ENCODE measurements at regions not wholly inside any gene's neighbourhood (a gene's known extent, or its start where the extent isn't known, plus 50 kb on each side); places are given as distances from the start of the nearest gene placed in this dataset.
A peak's percentile ranks its signal among the peaks of the same experiment; 100 is the strongest.

DNA sequence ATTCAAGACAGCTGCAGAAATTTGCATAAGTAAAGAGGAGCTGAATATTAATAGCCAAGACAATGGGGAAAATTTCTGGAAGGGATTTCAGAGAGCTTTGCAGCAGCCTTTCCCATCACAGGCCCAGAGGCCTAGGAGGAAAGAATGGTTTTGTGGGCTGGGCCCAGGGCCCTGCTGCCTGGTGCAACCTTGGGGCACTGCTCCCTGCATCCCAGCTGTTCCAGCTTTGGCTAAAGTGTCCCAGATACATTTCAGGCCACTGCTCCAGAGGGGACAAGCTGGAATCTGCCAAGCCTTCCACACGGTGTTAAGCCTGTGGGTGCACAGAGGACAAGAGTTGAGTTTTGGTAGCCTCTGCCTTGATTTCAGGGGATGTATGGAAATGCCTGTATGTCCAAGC, 185.6 kb upstream of the SFRP2 start:
- no peak for DNase-seq

DNA sequence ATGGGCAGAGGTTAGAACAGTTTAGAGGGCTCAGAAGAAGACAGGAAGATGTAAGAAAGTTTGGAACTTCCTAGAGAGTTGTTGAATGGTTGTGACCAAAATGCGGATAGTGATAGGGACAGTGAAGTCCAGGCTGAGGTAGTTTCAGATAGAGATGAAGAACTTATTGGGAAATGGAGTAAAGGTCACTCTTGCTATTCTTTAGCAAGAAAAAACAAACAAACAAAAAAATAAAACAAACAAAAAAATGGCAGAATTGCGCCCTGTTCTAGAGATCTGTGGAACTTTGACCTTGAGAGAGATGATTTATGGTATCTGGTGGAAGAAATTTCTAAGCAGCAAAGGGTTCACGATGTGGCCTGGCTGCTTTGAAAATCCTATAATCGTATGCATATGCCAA, 185.1 kb upstream of the SFRP2 start:
- DNase-seq: no peak

DNA sequence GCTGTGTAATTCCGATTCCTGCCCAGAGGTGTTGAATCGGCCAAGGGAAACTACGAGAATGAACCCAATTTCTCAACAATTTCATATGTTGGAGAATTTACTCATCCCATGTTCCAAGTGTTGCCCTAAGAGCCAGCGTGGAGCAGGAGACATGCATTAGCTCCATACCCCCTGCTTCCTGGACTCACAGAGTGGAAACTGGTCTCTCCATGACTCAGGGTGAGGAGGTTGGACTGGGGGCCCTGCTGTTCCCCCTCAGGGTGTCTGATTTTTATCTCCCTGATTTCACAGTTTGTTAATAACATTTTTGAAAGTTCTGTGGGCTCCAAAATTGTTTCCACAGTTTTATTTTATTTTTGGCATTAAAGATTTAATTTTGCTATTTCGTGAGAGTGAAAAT, 183.0 kb upstream of the SFRP2 start:
- no peak for DNase-seq

DNA sequence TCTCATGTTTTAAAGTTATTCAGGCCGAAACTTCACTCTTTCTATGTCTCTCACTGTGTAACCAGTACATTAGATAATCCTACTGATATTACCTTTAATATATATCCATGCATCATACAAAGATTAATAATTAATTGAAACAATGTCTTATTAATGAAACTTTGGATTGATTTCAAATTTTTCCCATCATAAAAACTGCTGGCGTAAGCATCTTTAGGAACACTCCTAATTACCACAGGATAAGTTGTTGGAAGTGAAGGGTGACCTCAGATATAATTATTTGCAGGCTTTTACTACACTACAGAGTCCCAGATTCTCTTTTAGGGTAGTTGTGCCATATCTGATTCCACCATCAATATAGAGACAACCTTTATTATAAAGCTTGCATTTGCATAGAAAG, 181.3 kb upstream of the SFRP2 start:
- no peak for DNase-seq

DNA sequence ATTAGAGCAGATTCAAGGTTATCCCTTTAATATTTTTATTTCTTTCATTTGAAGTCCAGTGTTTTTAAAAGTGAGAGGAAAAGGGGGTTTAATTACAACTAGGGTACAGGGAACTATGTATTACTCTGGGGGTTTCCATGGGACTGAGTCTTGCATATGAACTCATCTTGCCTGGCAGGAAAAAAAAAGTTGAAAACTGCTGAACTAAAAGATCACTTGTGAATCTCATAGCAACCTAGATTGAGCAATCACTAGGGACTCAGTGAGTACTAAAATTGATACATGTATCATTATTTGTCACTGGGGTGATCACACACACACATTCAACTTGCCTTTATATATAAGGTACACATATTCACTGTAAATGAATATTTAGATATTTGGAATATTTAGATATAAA, 180.7 kb upstream of the SFRP2 start:
- no peak for DNase-seq

GRCh38 chr4:153966641-153967040, 177.8 kb upstream of the SFRP2 start:
- no peak for DNase-seq

GRCh38 chr4:153963216-153963615, 174.3 kb upstream of the SFRP2 start:
- no peak for DNase-seq

DNA sequence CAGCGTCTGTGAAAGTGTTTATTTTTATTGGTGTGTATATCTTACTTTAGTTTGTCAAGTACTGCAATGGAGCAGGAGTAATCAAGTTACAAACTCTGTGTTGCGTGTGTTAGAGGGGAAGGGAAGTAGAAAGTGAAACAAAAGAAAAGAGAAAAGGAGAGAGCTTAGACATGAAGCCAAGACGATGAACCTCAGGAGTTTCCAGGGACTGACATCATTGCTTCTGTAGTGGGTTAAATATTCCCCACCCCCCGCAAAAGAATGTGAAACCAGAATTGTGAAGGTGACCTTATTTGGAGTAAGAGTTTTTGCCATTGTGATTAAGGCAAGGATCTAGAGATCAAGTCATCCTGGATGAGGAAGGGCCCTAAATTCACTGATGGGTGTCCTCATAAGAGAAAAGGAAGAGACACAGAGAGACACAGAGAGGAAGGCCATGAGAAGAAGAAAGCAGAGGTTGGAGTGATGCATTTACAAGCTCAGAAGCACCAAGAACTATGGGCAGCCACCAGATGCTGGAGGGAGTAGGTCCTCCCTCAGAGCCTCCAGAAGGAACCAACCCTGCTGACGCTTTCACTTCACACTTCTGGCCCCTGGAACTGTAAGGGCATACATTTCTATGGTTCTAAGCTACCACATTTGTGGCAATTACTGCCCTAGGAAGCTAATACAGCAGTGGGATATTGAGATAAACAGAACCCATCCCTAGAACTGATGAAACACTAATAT, 173.6 kb upstream of the SFRP2 start:
- DNase-seq: no peak

GRCh38 chr4:153955327-153955726, 166.4 kb upstream of the SFRP2 start:
- no peak for DNase-seq

DNA sequence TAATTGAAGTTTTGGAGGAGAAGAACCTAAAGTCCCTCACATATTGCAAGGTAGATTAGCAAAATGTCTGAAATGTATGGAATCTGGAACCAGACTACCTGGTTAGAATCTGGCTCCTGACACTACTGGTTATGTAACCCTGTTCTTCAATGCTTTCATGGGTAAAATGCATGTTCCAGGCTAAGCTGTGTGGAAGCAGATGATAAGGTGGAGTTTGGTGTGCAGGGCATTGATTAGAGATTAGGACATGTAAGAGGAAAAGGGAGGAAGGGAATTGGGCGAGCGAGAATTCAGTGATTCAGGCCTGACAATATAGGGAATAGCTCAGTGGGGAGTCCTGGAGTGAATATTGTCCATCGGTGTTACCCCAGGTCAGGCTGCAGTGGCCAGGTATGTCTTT, 165.8 kb upstream of the SFRP2 start:
- no peak for DNase-seq

DNA sequence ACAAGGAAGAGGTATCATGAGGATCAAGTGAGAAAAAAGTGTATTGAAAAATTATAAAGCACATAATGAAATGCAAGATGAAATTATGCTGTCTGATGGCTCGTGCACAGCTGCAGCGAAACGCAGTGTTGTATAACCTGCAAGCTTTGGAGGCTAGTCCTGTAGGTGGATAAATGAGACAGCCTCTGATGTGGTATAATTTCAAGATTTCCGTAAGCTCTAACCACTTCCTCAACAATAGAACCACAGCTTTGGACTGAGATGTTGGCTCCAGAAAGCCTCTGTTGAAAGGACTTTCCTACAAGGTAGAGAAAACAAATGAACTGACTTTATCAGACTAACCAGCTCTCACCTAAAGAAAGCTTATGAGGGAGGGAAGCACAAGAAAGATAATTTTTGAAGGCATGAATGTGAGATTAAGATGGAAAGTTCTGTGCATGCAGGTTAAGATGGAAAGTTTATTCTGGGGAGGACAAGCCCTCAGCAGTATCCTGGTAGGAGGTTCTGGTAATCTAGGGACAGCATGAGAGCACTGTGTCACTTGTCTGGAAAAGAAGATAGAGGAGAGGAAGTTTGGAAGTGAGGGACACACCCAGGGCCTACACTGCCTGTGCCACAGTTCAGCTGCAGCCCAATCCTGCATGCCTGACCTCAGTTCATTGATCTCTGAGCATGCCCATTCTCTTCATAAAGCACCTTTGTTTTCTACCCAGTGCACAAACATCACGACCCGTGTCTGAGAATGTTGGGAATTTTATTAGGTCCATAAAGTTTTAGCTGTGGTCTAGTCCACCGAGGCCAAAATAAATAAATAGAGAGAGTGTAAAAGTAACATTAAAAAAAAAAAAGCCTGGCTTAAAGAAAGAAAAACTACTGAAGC, 161.5 kb upstream of the SFRP2 start:
- DNase-seq: peak; percentile 56

- no peak for DNase-seq
These were observed 159.2 kb upstream of the SFRP2 start for GRCh38 chr4:153948041-153948440.

GRCh38 chr4:153947124-153947523, 158.2 kb upstream of the SFRP2 start:
- DNase-seq: no peak

DNA sequence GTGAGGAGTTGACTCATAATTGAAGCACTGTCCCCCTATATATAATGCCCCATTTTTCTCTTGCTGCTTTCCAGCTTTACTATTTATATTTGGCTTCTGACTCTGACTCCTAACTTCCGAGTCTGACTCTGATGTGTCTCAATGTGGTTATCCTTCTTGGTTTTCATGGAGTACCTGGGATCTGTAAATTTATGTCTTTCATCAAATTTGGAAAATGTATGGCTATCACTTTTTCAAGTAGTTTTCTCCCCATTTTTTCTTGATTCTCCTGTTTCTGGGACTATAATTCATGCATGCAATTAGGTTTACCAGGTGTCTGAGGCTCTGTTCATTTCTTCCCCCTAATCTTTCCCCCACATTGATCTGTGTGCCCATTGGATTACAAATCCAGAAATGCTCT, 156.8 kb upstream of the SFRP2 start:
- DNase-seq: no peak

DNA sequence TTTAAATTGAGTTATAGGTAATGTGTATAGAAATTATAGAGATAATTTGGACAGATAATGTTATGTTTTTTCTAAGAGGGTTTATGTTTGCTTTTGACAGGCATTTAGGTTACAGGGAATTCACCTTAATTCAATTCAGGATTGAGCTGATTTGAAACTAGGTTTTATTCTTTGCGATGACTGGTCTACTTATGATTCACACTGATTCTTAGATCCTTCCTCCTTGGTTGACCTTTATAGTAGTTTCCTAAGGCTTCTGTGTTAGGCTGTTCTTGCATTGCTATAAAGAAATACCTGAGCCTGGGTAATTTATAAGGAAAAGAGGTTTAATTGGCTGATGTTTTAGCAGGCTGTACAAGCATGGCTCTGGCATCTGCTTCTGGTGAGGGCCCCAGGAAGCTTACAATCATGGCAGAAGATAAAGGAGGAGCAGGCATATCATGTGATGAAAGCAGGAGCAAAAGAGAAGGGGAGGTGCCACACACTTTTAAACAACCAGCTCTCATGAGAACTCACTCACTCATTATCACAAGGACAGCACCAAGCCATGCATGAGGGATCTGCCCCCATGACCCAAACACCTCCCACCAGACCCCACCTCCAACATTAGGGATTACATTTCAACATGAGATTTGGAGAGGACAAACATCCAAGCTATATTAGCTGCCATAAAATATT, 155.0 kb upstream of the SFRP2 start:
- DNase-seq: no peak

DNA sequence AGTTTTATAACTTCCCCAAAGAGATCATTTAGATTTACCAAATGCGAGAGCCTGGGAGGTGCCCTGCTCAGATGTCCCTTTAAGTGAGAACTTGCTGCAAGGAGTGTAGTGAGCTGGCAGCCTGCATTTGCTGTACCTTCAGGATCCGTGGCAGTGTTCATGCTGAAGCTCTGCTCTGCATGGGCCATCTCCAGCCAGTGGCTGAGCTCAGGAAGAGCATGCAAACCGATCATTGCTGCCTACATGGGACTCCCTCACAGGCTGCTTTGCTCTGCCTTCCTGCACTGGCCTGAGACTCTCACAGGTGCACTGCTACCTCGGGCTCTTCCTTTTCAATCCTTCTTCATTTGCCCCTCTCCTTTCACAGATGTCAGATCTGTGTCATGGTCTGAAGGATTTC, 152.0 kb upstream of the SFRP2 start:
- no peak for DNase-seq

DNA sequence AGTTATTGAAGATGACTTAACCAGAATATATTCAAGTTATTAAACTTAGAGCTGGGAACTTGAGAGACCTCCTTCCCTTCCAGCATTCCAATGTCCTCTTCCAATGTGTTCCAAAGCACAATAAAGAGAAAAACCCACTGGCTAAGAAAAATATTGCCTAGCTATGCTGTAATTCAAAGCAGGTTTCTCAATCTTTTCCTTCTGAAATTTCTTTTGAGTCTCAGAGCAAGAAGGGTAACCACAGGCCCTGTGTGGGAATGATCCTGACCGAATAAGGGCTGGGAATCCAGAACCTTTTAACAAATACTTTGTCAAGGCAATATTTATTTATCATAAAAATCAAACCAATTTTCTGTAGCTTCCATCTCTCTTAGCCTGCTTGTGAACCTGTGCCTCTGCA, 150.7 kb upstream of the SFRP2 start:
- no peak for DNase-seq

- DNase-seq: no peak
These were observed 150.1 kb upstream of the SFRP2 start for GRCh38 chr4:153938994-153939393.

DNA sequence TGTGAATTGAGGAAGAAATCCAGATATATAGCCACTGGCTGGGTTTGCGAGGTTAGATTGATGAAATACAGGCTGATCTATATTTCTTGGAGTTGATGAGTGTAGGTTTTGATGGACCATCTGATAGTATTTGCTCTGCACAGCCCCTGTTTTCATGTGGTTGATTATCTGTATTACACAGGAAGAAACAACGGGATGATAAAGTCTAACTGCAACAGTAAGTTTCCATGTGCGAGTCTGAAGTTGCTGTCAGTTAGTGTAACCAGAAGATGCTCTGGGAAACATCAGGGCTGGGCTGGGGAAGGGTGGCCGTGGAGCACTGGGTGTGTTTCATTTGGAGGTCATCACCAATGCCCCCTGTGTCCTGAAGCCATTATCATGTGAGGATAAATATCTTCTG, 148.4 kb upstream of the SFRP2 start:
- DNase-seq: no peak

DNA sequence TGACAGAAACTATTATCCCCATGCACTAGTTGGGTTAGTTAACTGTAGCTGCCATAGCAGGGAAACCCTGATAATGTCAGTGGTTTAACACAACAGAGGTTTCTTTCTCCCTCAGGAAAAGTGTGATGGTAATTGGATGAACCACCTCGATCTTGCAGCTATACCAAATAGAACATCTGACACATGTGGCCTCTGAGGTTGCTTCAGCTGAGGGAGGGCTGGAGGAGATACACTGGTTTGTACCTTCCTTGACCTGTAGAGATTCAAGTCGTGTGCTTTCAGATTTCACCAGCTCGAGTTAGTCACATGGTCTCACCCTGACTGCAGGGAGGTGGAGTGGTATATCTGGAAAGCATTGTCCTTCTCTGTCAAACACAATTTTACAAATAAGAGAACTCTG, 147.2 kb upstream of the SFRP2 start:
- DNase-seq: no peak

GRCh38 chr4:153934688-153935017, 145.8 kb upstream of the SFRP2 start:
- no peak for DNase-seq

DNA sequence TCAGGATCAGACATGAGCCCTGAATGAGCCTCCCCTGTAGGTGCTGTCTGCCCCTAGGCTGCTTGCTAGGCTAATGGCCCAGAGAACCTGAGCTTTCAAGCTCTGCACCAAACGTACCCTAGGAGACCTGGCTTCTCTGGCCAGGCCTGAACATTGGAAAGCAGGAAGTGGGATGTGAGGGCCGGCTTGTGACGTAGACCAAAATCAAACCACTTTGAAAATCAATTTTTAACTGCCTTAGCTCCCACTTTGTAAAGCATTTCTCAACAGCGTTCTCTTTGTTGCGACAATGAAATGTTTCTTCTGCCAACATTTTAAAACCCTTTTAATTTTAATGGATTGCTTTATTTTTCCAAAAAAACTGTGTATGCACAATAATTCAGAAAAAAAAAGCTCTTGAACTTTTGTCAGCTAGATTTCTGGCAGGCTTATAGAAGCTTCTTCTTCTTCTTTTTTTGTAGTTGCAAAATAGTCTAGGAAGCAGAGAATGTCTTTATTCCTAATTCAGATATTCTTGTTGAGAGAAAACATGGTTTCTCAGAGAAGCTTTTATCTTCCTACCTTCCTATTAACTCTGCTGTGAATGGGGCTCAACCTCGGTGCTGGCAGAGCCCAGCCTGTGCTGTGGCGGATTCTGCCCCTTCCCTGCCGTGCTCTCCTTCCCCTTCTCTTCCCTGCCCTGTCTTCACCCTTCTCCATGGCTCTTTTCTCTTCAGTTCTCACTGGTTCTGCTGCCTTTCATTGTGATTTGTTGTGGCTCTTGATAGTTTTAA, 145.2 kb upstream of the SFRP2 start:
- no peak for DNase-seq

DNA sequence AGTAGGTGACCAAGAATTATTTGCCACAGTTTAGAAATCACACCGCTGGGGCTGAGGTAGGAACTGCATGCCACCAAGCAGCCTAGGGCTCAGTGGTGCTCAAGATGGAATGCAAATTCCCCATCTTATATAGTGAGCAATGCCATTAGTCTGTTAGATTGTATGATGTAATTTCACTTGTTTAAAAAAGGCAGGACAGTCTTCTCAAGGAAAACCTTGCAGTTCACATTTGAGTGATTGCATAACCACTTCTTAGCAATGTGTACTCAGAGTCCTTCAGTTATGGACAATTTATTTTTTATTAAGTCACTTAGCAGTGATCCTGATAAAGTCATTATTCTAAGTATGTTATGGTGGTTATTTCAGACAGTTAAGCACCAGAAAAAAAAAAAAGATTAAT, 142.9 kb upstream of the SFRP2 start:
- no peak for DNase-seq

All from activated CD4-positive, alpha-beta T cell treated with anti-CD3 and anti-CD28 coated beads, Interleukin-2, amount 50 U/mL, for 16 hours (primary cell).